Motor neuron (in vitro differentiated cells): ENCODE measurements at regions not wholly inside any gene's neighbourhood (a gene's known extent, or its start where the extent isn't known, plus 50 kb on each side); places are given as distances from the start of the nearest gene placed in this dataset.
"Not testable (repeated sequence)": the region's sequence is repeated elsewhere in the genome, so short reads cannot be mapped to it uniquely, and the experiment has no call there.

ENCODE experiments used
- ATAC-seq, 8 experiments: fragments of 200-7000 bp; cut with Tn5 transposase; replicated peaks in 6 of 8; 2 replicates each; pipeline ENCODE4 v1.8.0; 2021; ENCODE audit warnings: mild to moderate bottlenecking in 8 of 8, moderate library complexity in 8 of 8
- H3K27ac ChIP-seq, 2 donors: fragments of 250-450 bp; sonication (Bioruptor Pico); 2 replicates each; pipeline ENCODE4 v1.9.0; 2021; ENCODE audit warnings: antibody characterized with exemption in 2 of 2, mild to moderate bottlenecking in 2 of 2, moderate library complexity in 1 of 2
- H3K4me1 ChIP-seq, 2 donors: fragments of 250-450 bp; sonication (Bioruptor Pico); replicated peaks in 1 of 2; 2 replicates each; pipeline ENCODE4 v1.6.1; 2021; ENCODE audit warnings: antibody characterized with exemption in 2 of 2, mild to moderate bottlenecking in 2 of 2, moderate library complexity in 1 of 2
- H3K4me3 ChIP-seq, 5 donors: fragments of 250-450 bp; sonication (Bioruptor Pico); 2 replicates each; pipeline ENCODE4 v1.9.0; 2021; ENCODE audit warnings: antibody characterized with exemption in 5 of 5, mild to moderate bottlenecking in 5 of 5, moderate library complexity in 4 of 5
- WGBS, 10 experiments: fragments of 450-650 bp; shearing (Covaris generic); methylation state at CpG; one replicate each; pipeline ENCODE4 v1.0.0; 2022; 5-methylcytosine and 5-hydroxymethylcytosine counted together
- in situ Hi-C, 9 experiments: fragments of 400-800 bp; cut with MboI; loops; one replicate each; pipeline ENCODE4 v1.15.0; 2021; ENCODE audit warnings: low sequenced_read_pairs in 9 of 9, low pct_unique_long_range_greater_than_20kb in 2 of 9; ENCODE audit not compliant: unreplicated experiment in 9 of 9

DNA sequence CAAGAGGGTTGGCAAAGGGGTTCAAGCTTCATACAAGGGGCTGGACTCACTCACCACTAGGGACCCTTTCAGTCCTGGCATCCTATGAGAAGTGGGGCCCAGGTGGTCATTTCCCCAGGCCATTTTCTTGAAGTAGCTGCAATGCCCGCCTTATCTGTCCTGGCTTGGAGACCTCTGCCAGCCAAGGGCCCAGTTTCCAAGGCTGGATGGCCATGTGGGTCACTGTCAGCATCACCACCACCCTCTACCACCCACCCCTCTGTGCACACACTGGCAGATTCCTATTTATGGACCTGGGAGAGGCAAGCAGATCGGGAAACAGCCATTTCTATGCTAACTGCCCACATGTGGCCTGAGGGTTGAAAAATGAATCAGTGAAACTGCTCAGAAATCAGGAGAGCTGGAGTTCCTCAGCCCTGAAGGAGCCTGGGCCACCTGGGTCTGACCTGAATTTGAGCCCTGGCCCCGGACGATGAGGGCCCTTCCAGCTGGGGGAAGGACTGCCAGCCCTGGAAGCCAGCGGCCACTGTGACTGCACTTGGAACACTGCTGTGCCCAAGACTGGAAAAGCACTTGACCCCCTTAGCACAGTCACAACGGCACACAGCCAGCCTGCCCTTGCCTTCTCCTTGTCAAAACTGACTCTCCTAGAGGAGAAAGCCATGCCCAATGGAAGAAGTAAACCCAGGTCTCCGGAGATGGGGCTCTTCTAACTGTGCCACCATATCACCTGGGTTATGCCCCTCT is 442.2 kb downstream of the BUD13 start:
- 0 to 100% (median 67%) methylated on average over 1 to 7 of the region's 7 CpGs; no CpG with 5 or more reads in 2 of the 10 experiments for WGBS, 10 experiments
- ATAC-seq, result peak in 3 of 8 experiments; percentile 28 to 59 (median 47)
- in situ Hi-C loops, result no loop called here

DNA sequence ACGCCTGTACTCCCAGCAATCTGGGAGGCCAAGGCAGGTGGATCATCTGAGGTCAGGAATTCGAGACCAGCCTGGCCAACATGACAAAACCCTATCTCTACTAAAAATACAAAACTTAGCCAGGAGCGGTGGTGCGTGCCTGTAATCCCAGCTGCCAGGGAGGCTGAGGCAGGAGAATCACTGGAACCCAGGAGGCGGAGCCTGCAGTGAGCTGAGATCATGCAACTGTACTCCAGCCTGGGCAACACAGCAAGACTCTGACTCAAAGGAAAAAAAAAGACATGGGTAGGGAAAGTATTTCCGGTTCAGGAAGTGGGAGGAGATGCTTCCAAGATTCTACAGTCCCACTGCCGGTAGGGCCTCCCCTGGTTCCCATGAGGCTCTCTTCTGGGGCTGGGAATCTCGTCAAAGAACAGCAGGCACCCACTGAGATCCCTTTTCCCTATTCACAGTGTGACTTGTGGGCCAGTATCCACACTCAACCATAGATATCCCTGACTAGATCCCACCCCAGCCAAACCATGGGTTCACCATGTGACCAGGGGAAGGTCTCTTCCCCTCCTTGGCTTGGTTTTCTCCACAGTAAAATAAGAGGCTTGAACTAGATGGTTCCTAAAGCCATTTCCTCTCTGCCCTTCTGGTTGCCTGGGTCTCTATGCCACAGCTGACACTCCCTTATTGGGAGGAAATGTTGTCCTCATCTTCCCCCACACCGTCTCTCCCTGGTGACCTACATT is 443.3 kb downstream of the BUD13 start:
- H3K4me1 ChIP-seq, result peaks cover 11 to 35% of the 10 kb centered on the region in 2 donors
- no peak overlapping the region for H3K27ac ChIP-seq
- no peak overlapping the region for H3K4me3 ChIP-seq
- 0 to 100% (median 84%) methylated on average over 1 to 6 of the region's 9 CpGs; no CpG with 5 or more reads in 1 of the 10 experiments for WGBS, 10 experiments
- in situ Hi-C loops, result no loop called here
- no peak for ATAC-seq

More for the DNA sequence above, 442.2 kb downstream of the BUD13 start:
- H3K27ac ChIP-seq, result peak overlapping the region in 1 of 2 donors; percentile 18
- H3K4me1 ChIP-seq, result peaks cover 11 to 25% of the 10 kb centered on the region in 2 donors
- no peak overlapping the region for H3K4me3 ChIP-seq

DNA sequence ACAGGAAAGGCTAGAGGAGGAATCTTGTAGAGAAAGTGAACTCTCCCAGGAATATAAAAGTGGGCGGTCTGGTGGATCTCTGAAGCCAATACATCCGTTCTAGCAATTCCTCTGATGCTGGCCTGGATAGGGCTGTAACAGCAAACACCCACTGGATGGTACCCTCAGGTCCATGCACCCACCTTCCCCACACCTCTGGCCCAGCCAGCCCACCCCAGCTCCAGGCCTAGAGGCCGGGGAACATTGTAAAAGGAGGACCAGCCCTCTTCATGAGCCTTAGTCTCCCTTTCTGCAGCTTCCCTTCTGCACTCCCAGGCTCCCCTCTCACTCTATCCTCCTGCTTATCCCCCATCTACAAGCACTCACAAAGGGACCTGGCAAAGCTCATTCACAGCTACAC is 443.9 kb downstream of the BUD13 start:
- no peak overlapping the region for H3K27ac ChIP-seq
- ATAC-seq, result no peak
- in situ Hi-C loops, result no loop called here
- no peak overlapping the region for H3K4me3 ChIP-seq
- peaks cover 11 to 35% of the 10 kb centered on the region in 2 donors for H3K4me1 ChIP-seq
- WGBS, 10 experiments, result 30 to 92% (median 85%) methylated on average over 2 of the region's 3 CpGs; no CpG with 5 or more reads in 7 of the 10 experiments

DNA sequence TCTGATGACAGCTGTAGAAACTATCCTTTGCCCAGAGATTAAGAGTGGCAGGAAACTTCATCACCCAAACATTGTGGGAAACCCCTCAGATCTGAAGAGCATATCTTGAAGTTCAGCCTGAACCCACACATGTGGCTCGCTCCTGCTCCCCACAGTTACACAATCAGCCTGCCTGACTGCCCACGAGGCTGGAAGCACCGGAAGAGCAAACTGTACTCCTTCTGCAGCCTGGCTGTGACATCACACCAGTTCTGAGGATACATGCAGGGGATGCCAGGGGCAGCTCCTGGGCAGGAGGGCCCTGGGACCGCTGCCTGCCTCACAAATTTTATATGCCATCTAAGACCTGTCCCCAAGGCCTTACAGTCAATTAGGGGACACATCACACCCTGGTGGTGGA is 444.4 kb downstream of the BUD13 start:
- 0 to 100% (median 80%) methylated on average over 1 to 3 of the region's 4 CpGs; no CpG with 5 or more reads in 2 of the 10 experiments for WGBS, 10 experiments
- H3K4me1 ChIP-seq, result peaks cover 11 to 35% of the 10 kb centered on the region in 2 donors
- ATAC-seq, result no peak
- no peak overlapping the region for H3K4me3 ChIP-seq
- in situ Hi-C loops, result no loop called here
- H3K27ac ChIP-seq, result no peak overlapping the region

GRCh38 chr11:116326146-116326545 is 446.6 kb downstream of the BUD13 start:
- H3K4me3 ChIP-seq, result no peak overlapping the region
- no peak overlapping the region for H3K27ac ChIP-seq
- in situ Hi-C loops, result no loop called here
- 0 to 100% (median 75%) methylated on average over 1 of the region's 2 CpGs; no CpG with 5 or more reads in 6 of the 10 experiments for WGBS, 10 experiments
- no peak for ATAC-seq
- peaks cover 0 to 16% of the 10 kb centered on the region in 2 donors for H3K4me1 ChIP-seq

GRCh38 chr11:116325247-116325646 is 447.5 kb downstream of the BUD13 start:
- Histone ChIP-seq H3K27ac (peak overlapping the region in 1 of 2 donors; percentile 49), H3K4me1 (peaks cover 0 to 10% of the 10 kb centered on the region in 2 donors), H3K4me3 (no peak overlapping the region)
- in situ Hi-C loops, result no loop called here
- 0 to 93% (median 78%) methylated on average over 1 to 3 of the region's 3 CpGs for WGBS, 10 experiments
- peak in 5 of 8 experiments; percentile 24 to 85 (median 74) for ATAC-seq

- in situ Hi-C loops, H3K27ac ChIP-seq, ATAC-seq, H3K4me3 ChIP-seq: not testable (repeated sequence)
- WGBS, 10 experiments, result 0 to 100% (median 69%) methylated on average over 1 to 6 of the region's 6 CpGs; no CpG with 5 or more reads in 4 of the 10 experiments
- H3K4me1 ChIP-seq, result peaks cover 0 to 10% of the 10 kb centered on the region in 2 donors
Measured at GRCh38 chr11:116324077-116324476, 448.7 kb downstream of the BUD13 start.

- no peak for ATAC-seq
- peaks cover 8 to 10% of the 10 kb centered on the region in 2 donors for H3K4me1 ChIP-seq
- no peak overlapping the region for H3K27ac ChIP-seq
- no peak overlapping the region for H3K4me3 ChIP-seq
- WGBS, 10 experiments, result 0 to 90% (median 30%) methylated on average over 1 to 3 of the region's 3 CpGs; no CpG with 5 or more reads in 3 of the 10 experiments
- in situ Hi-C loops, result no loop called here
Measured at GRCh38 chr11:116317212-116317611, 455.6 kb downstream of the BUD13 start.

DNA sequence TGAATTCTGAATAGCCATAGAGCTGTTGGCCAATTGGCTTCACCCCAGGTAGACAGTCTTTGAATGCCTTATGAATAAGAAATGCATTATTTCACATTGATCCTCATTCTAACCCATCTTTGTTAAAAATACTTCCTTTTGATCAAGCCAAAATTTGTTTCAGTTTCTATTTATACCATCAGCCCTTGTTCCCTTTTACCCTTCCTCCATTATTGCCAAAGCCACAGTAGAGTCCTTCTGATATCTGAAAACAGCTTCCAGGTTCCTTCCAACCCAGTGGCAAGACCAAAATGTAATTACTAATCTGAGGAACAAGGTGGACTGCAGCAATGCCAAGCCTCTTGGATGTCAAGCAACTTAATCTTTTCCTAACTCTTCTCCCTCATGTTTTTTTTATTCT is 458.8 kb downstream of the BUD13 start:
- H3K4me3 ChIP-seq, result no peak overlapping the region
- in situ Hi-C loops, result no loop called here
- H3K27ac ChIP-seq, result no peak overlapping the region
- no peak for ATAC-seq
- peaks cover 19 to 30% of the 10 kb centered on the region in 2 donors for H3K4me1 ChIP-seq

DNA sequence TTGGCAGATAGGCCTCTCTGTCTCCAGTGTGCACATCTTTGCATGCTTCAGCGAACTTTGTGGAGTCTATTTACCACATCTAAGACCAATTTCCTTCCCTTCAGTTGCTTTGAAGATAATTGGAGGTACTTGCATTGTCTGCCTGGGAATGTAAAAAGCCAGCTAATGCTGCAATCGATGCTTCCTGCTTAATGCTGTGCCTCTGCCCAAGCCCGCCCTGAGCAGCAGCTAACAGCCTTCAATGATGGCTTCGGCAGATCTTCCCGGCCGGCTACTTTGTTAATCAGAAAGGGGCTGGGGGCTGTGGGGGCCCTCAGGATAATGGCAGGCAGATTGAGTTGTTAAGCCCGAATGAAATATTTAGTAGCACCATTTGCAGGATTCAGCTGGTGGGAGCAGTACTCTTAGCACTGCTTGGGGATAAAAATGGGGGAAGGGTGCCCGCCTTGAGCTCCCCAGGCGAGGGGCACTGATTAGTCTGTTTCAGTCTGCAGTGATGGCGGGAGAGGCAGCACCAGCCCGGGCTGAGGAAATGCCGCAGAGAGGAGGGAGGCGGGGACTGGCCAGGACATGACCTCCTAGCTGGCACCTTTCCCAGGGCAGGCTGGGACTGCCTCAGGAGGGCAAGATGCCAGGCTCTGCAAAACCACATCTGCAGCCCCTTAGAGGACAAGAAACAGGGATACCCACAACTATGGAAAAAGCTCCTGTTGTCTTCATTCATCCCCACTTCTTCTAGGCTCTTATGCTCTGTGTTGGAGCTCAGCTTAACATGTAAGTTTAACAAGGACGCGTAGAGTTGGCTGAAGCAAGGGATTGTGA is 460.0 kb downstream of the BUD13 start:
- peaks cover 19 to 30% of the 10 kb centered on the region in 2 donors for H3K4me1 ChIP-seq
- ATAC-seq, result peak; percentile 51 to 76 (median 62)
- 9 to 76% (median 40%) methylated on average over 2 to 10 of the region's 15 CpGs; no CpG with 5 or more reads in 2 of the 10 experiments for WGBS, 10 experiments
- in situ Hi-C loops, result no loop called here
- peak overlapping the region in 1 of 2 donors; percentile 48 for H3K27ac ChIP-seq
- no peak overlapping the region for H3K4me3 ChIP-seq

GRCh38 chr11:116311206-116311605 is 461.6 kb downstream of the BUD13 start:
- Histone ChIP-seq H3K4me3 (no peak overlapping the region), H3K27ac (no peak overlapping the region), H3K4me1 (peaks cover 19 to 33% of the 10 kb centered on the region in 2 donors)
- WGBS, 10 experiments, result 49 to 60% methylated on average over 1 to 3 of the region's 3 CpGs; no CpG with 5 or more reads in 8 of the 10 experiments
- in situ Hi-C loops, result no loop called here
- ATAC-seq, result peak in 3 of 8 experiments; percentile 55 to 77 (median 71)

GRCh38 chr11:116310698-116311097 is 462.1 kb downstream of the BUD13 start:
- Histone ChIP-seq H3K27ac (no peak overlapping the region), H3K4me1 (peaks cover 19 to 33% of the 10 kb centered on the region in 2 donors), H3K4me3 (no peak overlapping the region)
- 21 to 89% (median 46%) methylated on average over 1 to 5 of the region's 6 CpGs; no CpG with 5 or more reads in 2 of the 10 experiments for WGBS, 10 experiments
- peak in 2 of 8 experiments; percentile 55 to 60 for ATAC-seq
- in situ Hi-C loops, result no loop called here
